ENCODE measurements at regions not wholly inside any gene's neighbourhood (a gene's known extent, or its start where the extent isn't known, plus 50 kb on each side); places are given as distances from the start of the nearest gene placed in this dataset.
"Not testable (repeated sequence)": the region's sequence is repeated elsewhere in the genome, so short reads cannot be mapped to it uniquely, and the experiment has no call there.

DNA sequence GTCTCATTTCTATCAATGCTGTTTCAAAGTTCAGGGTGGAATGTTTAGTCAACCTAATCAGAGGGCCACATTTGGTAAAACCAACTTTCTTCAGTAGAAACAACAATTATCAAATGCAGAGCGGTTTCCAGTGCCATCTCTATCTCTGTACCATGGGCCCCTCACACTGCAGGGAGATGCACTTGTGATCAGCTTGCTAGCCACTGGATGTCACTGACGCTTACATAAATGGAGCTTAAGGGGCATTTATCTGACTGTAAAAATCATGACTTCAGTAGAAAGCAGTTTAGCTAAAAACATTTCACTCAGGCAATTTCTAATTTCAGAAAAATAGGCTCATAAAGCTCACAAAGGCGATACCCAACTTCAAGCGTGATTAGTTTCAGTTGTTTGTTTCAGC is 678.0 kb downstream of the ZEB2 start:
- no peak for DNase-seq
- intact Hi-C loops (cut with DNase I; ENCODE audit: low total_unique reads) = no loop called here
- 79 to 89% (median 89%) methylated on average over 4 of the region's 4 CpGs for WGBS, 5 donors

GRCh38 chr2:143840601-143841000 is 679.3 kb downstream of the ZEB2 start:
- Histone ChIP-seq H3K27ac (no peak overlapping the region), H3K36me3 (no peaks in the 10 kb centered on the region), H3K27me3 (replicated peaks in 1 of 7) (peaks cover 0 to 3% (median 0%) of the 10 kb centered on the region in 7 donors), H3K4me1 (no peaks in the 10 kb centered on the region), H3K9me3 (no peaks in the 10 kb centered on the region), H3K4me3 (no peak overlapping the region)
- TF ChIP-seq POLR2A (IDR thresholded peaks at IDR 0.05) = no peak
- no peak for TF ChIP-seq POLR2AphosphoS5 (IDR thresholded peaks at IDR 0.05)
- intact Hi-C loops (cut with DNase I; ENCODE audit: low total_unique reads) = no loop called here
- no peak for DNase-seq

More for the DNA sequence above, 678.0 kb downstream of the ZEB2 start:
- Histone ChIP-seq H3K36me3 (no peaks in the 10 kb centered on the region), H3K4me1 (no peaks in the 10 kb centered on the region), H3K4me3 (no peak overlapping the region), H3K9me3 (no peaks in the 10 kb centered on the region), H3K27ac (no peak overlapping the region), H3K27me3 (replicated peaks in 1 of 7) (peaks cover 0 to 3% (median 0%) of the 10 kb centered on the region in 7 donors)
- TF ChIP-seq POLR2AphosphoS5 (IDR thresholded peaks at IDR 0.05) (no peak), POLR2A (IDR thresholded peaks at IDR 0.05) (no peak)
- TF ChIP-seq, protein P1, sequence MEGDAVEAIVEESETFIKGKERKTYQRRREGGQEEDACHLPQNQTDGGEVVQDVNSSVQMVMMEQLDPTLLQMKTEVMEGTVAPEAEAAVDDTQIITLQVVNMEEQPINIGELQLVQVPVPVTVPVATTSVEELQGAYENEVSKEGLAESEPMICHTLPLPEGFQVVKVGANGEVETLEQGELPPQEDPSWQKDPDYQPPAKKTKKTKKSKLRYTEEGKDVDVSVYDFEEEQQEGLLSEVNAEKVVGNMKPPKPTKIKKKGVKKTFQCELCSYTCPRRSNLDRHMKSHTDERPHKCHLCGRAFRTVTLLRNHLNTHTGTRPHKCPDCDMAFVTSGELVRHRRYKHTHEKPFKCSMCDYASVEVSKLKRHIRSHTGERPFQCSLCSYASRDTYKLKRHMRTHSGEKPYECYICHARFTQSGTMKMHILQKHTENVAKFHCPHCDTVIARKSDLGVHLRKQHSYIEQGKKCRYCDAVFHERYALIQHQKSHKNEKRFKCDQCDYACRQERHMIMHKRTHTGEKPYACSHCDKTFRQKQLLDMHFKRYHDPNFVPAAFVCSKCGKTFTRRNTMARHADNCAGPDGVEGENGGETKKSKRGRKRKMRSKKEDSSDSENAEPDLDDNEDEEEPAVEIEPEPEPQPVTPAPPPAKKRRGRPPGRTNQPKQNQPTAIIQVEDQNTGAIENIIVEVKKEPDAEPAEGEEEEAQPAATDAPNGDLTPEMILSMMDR (IDR thresholded peaks at IDR 0.05 in 8 of 11, conservative IDR thresholded peaks at IDR 0.05 in 3 of 11) = no peak

GRCh38 chr2:143840194-143840593 is 679.7 kb downstream of the ZEB2 start:
- 92 to 99% (median 97%) methylated on average over 2 of the region's 2 CpGs for WGBS, 5 donors

GRCh38 chr2:143839456-143839855 is 680.5 kb downstream of the ZEB2 start:
- no peaks in the 10 kb centered on the region for H3K4me1 ChIP-seq
- no peaks in the 10 kb centered on the region for H3K36me3 ChIP-seq
- TF ChIP-seq, protein P1 (IDR thresholded peaks at IDR 0.05 in 8 of 11, conservative IDR thresholded peaks at IDR 0.05 in 3 of 11) = no peak
- no peak for TF ChIP-seq POLR2AphosphoS5 (IDR thresholded peaks at IDR 0.05)
- no peak for TF ChIP-seq POLR2A (IDR thresholded peaks at IDR 0.05)
- no peaks in the 10 kb centered on the region for H3K9me3 ChIP-seq
- no peak overlapping the region for H3K4me3 ChIP-seq
- intact Hi-C loops (cut with DNase I; ENCODE audit: low total_unique reads) = no loop called here
- WGBS, 5 donors = 72 to 86% (median 83%) methylated on average over 2 of the region's 2 CpGs
- H3K27me3 ChIP-seq (replicated peaks in 1 of 7) = peaks cover 0 to 3% (median 0%) of the 10 kb centered on the region in 7 donors
- DNase-seq = no peak
- H3K27ac ChIP-seq = no peak overlapping the region

More at GRCh38 chr2:143840194-143840593, 679.7 kb downstream of the ZEB2 start:
- H3K9me3 ChIP-seq = no peaks in the 10 kb centered on the region
- intact Hi-C loops (cut with DNase I; ENCODE audit: low total_unique reads) = no loop called here
- H3K36me3 ChIP-seq = no peaks in the 10 kb centered on the region
- DNase-seq = no peak
- no peak overlapping the region for H3K4me3 ChIP-seq
- TF ChIP-seq, protein P1 (IDR thresholded peaks at IDR 0.05 in 8 of 11, conservative IDR thresholded peaks at IDR 0.05 in 3 of 11) = no peak
- no peak for TF ChIP-seq POLR2A (IDR thresholded peaks at IDR 0.05)
- no peak for TF ChIP-seq POLR2AphosphoS5 (IDR thresholded peaks at IDR 0.05)
- no peaks in the 10 kb centered on the region for H3K4me1 ChIP-seq
- H3K27me3 ChIP-seq (replicated peaks in 1 of 7) = peaks cover 0 to 3% (median 0%) of the 10 kb centered on the region in 7 donors
- H3K27ac ChIP-seq = no peak overlapping the region

- H3K4me1 ChIP-seq; H3K4me3 ChIP-seq; H3K27me3 ChIP-seq (replicated peaks in 1 of 7); DNase-seq; H3K36me3 ChIP-seq; intact Hi-C loops (cut with DNase I; ENCODE audit: low total_unique reads); H3K9me3 ChIP-seq; H3K27ac ChIP-seq: not testable (repeated sequence)
These were observed 682.9 kb downstream of the ZEB2 start for GRCh38 chr2:143837055-143837454.

All from spleen (tissue), 11 donors.